Tibial nerve (tissue), 4 donors: ENCODE measurements at regions not wholly inside any gene's neighbourhood (a gene's known extent, or its start where the extent isn't known, plus 50 kb on each side); places are given as distances from the start of the nearest gene placed in this dataset.
"Not testable (repeated sequence)": the region's sequence is repeated elsewhere in the genome, so short reads cannot be mapped to it uniquely, and the experiment has no call there.

Source experiments
- DNase-seq, 2 donors: peaks; one replicate each; pipeline ENCODE4 v3.0.0-alpha.2; 2019; ENCODE audit warnings: low spot score in 2 of 2
- H3K27ac ChIP-seq, 4 donors: fragments of 200-600 bp; sonication (generic) in 3 of 4; one replicate each; pipeline ENCODE4 v1.5.1; 2017 to 2019; ENCODE audit warnings: mild to moderate bottlenecking in 1 of 4
- H3K27me3 ChIP-seq, 2 donors: fragments of 200-600 bp; sonication (generic) in 1 of 2; one replicate each; pipeline versions ENCODE4 v1.5.1 to v1.6.0; 2017 to 2019
- H3K36me3 ChIP-seq, 3 donors: fragments of 200-600 bp; sonication (generic); one replicate each; pipeline ENCODE4 v1.5.1; 2018 to 2019
- H3K4me1 ChIP-seq, 4 donors: fragments of 200-600 bp; sonication (generic) in 3 of 4; one replicate each; pipeline ENCODE4 v1.5.1; 2017 to 2019
- H3K4me3 ChIP-seq, 4 donors: fragments of 200-600 bp; sonication (generic) in 3 of 4; one replicate each; pipeline ENCODE4 v1.5.1; 2017 to 2019; ENCODE audit warnings: mild to moderate bottlenecking in 1 of 4, moderate library complexity in 1 of 4
- H3K9me3 ChIP-seq, 4 donors: fragments of 200-600 bp; sonication (generic) in 3 of 4; one replicate each; pipeline ENCODE4 v1.5.1; 2017 to 2019
- CTCF ChIP-seq, 5 experiments: fragments of 200-600 bp in 3 of 5; fragments of 450-650 bp in 2 of 5; sonication (generic) in 3 of 5; IDR thresholded peaks; one replicate each; pipeline ENCODE4 v1.5.1; 2016 to 2019; ENCODE audit warnings: antibody characterized with exemption in 5 of 5, mild to moderate bottlenecking in 3 of 5, moderate library complexity in 2 of 5
- EP300 ChIP-seq, 2 donors: sonication (generic); formaldehyde crosslinking; IDR thresholded peaks; one replicate each; pipeline ENCODE4 v1.6.1; 2017; ENCODE audit warnings: antibody characterized with exemption in 2 of 2, mild to moderate bottlenecking in 1 of 2
- POLR2A ChIP-seq, 2 donors: fragments of 450-650 bp; IDR thresholded peaks; one replicate each; pipeline ENCODE4 v1.6.1; 2017; ENCODE audit warnings: antibody characterized with exemption in 2 of 2, mild to moderate bottlenecking in 2 of 2, moderate library complexity in 2 of 2
- WGBS, 2 donors: methylation state at CpG; one replicate each; pipeline ENCODE4 v1.1.5; 2018; 5-methylcytosine and 5-hydroxymethylcytosine counted together

GRCh38 chr4:103853627-103854026 is 133.8 kb upstream of the TACR3 start:
- Histone ChIP-seq H3K4me3 (no peak overlapping the region), H3K4me1 (no peaks in the 10 kb centered on the region), H3K27ac (no peak overlapping the region), H3K36me3 (no peaks in the 10 kb centered on the region), H3K27me3 (no peaks in the 10 kb centered on the region), H3K9me3 (peaks cover 0 to under 1% (median 0%) of the 10 kb centered on the region in 4 donors)
- DNase-seq, result no peak
- TF ChIP-seq EP300 (IDR thresholded peaks at IDR 0.05) (no peak), POLR2A (IDR thresholded peaks at IDR 0.05) (no peak), CTCF (IDR thresholded peaks at IDR 0.05) (no peak)

DNA sequence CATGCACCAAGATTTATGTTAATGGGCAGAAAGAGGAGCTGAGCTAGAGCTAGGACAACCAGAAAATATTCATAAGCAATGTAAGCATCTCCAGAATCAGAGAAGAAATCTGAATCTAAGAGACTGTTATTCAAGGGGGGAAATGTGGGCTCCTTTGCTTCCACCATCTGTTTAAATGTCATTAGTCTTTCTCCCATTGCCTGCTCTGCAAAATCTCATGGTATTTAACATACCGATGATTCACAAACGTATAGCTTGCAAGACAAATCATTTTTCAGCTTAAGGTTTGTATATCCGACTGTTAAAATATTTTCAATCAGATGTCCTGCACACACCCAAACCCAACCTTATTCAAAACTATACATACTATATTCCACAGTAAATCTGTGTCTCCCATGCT is 133.4 kb upstream of the TACR3 start:
- DNase-seq, result no peak
- Histone ChIP-seq H3K27me3 (no peaks in the 10 kb centered on the region), H3K4me3 (no peak overlapping the region), H3K9me3 (peaks cover 0 to 5% (median 0%) of the 10 kb centered on the region in 4 donors), H3K27ac (no peak overlapping the region), H3K36me3 (no peaks in the 10 kb centered on the region), H3K4me1 (no peaks in the 10 kb centered on the region)
- WGBS, 2 donors, result 88 to 90% methylated on average over 3 of the region's 3 CpGs
- no peak for TF ChIP-seq POLR2A (IDR thresholded peaks at IDR 0.05)
- no peak for TF ChIP-seq CTCF (IDR thresholded peaks at IDR 0.05)
- TF ChIP-seq EP300 (IDR thresholded peaks at IDR 0.05), result no peak

DNA sequence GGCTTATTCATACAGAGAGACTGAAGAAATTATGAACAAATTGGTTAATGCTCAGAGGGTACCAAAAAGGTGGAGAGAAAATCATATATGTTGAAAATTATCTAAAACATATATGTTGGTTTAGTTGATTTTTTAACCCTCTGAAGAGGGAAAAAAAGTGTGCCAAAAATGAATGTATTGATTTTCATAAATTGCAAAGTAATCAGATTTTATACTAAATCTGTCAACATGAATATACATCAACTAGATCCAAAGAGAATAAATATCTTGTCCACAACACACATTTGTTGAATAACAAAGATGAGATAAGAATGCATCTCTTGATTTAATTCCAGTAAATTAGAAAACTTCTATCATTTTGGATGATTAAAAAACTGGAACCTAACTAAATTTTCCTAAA is 125.3 kb upstream of the TACR3 start:
- Histone ChIP-seq H3K27me3 (no peaks in the 10 kb centered on the region), H3K4me1 (no peaks in the 10 kb centered on the region), H3K27ac (no peak overlapping the region), H3K36me3 (no peaks in the 10 kb centered on the region), H3K9me3 (peaks cover 0 to 11% (median 0%) of the 10 kb centered on the region in 4 donors), H3K4me3 (no peak overlapping the region)
- TF ChIP-seq POLR2A (IDR thresholded peaks at IDR 0.05), result no peak
- no peak for TF ChIP-seq EP300 (IDR thresholded peaks at IDR 0.05)
- TF ChIP-seq CTCF (IDR thresholded peaks at IDR 0.05), result no peak
- no peak for DNase-seq

DNA sequence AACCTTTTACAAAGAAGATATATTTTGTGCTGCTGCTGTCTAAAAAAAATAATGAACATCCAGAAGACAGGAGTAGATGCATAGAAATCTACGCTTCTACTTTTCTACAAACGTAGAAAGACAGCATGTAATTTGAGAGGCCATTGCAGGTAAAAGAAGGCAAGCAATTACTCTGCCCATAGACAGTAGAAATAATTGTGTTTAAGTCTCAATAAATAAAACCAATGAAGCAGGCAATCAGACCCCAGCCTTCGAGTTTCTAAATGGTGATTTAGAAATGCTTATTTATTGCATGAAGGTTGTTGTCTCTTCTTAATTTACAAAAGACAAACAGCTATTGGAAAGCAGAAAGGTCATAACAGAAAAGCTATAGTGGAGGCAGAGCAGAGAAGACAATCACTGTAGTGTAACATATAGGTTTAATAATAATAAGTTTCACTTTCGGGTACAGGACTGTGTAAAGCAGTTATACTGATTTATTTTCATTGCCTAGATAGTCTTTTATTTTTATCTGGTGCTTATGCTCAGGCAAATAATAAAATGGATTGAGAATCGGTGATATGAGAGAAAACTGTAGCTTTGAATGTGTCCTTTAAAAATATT is 123.0 kb upstream of the TACR3 start:
- no peak overlapping the region for H3K4me3 ChIP-seq
- no peak for DNase-seq
- H3K27ac ChIP-seq, result no peak overlapping the region
- no peaks in the 10 kb centered on the region for H3K36me3 ChIP-seq
- H3K4me1 ChIP-seq, result no peaks in the 10 kb centered on the region
- no peak for TF ChIP-seq POLR2A (IDR thresholded peaks at IDR 0.05)
- TF ChIP-seq CTCF (IDR thresholded peaks at IDR 0.05), result no peak
- no peaks in the 10 kb centered on the region for H3K27me3 ChIP-seq
- peaks cover 0 to 2% (median 0%) of the 10 kb centered on the region in 4 donors for H3K9me3 ChIP-seq
- WGBS, 2 donors, result 59 to 66% methylated on average over 5 of the region's 5 CpGs

GRCh38 chr4:103842076-103842475 is 122.3 kb upstream of the TACR3 start:
- no peaks in the 10 kb centered on the region for H3K9me3 ChIP-seq

GRCh38 chr4:103810308-103810707 is 90.5 kb upstream of the TACR3 start:
- H3K27ac ChIP-seq, H3K9me3 ChIP-seq, H3K36me3 ChIP-seq, H3K4me1 ChIP-seq, H3K27me3 ChIP-seq, H3K4me3 ChIP-seq, DNase-seq: not testable (repeated sequence)
- WGBS, 2 donors, result 70 to 76% methylated on average over 5 of the region's 5 CpGs

More at GRCh38 chr4:103842076-103842475, 122.3 kb upstream of the TACR3 start:
- TF ChIP-seq POLR2A (IDR thresholded peaks at IDR 0.05) (no peak), EP300 (IDR thresholded peaks at IDR 0.05) (no peak), CTCF (IDR thresholded peaks at IDR 0.05) (no peak)
- H3K4me1 ChIP-seq, result no peaks in the 10 kb centered on the region
- no peaks in the 10 kb centered on the region for H3K36me3 ChIP-seq
- H3K27me3 ChIP-seq, result no peaks in the 10 kb centered on the region
- H3K4me3 ChIP-seq, result no peak overlapping the region
- WGBS, 2 donors, result 64 to 66% methylated on average over 1 of the region's 1 CpG
- H3K27ac ChIP-seq, result no peak overlapping the region
- no peak for DNase-seq
